ENCODE measurements at regions not wholly inside any gene's neighbourhood (a gene's known extent, or its start where the extent isn't known, plus 50 kb on each side); places are given as distances from the start of the nearest gene placed in this dataset.
"Not testable (repeated sequence)": the region's sequence is repeated elsewhere in the genome, so short reads cannot be mapped to it uniquely, and the experiment has no call there.

GRCh38 chr6:145540741-145541140 is 194.6 kb downstream of the EPM2A start:
- no peak for DNase-seq

- DNase-seq: no peak
Observed at GRCh38 chr6:145544041-145544440, 191.3 kb downstream of the EPM2A start.

GRCh38 chr6:145544514-145544913 is 190.8 kb downstream of the EPM2A start:
- no peak for DNase-seq

GRCh38 chr6:145546265-145546664 is 189.1 kb downstream of the EPM2A start:
- DNase-seq: no peak

- DNase-seq: no peak
Observed at GRCh38 chr6:145547594-145548335, 187.6 kb downstream of the EPM2A start.

- DNase-seq: no peak
Observed at GRCh38 chr6:145548933-145549648, 186.2 kb downstream of the EPM2A start.

GRCh38 chr6:145551164-145551563 is 184.2 kb downstream of the EPM2A start:
- DNase-seq: no peak

- DNase-seq: no peak
Observed at GRCh38 chr6:145555084-145555483, 180.2 kb downstream of the EPM2A start.

GRCh38 chr6:145557474-145557873 is 177.8 kb downstream of the EPM2A start:
- DNase-seq: no peak

- no peak for DNase-seq
Observed at GRCh38 chr6:145559836-145560235, 175.5 kb downstream of the EPM2A start.

GRCh38 chr6:145561095-145562072 is 173.9 kb downstream of the EPM2A start:
- no peak for DNase-seq

GRCh38 chr6:145562771-145563615 is 172.3 kb downstream of the EPM2A start:
- no peak for DNase-seq

- no peak for DNase-seq
Observed at GRCh38 chr6:145564553-145564952, 170.8 kb downstream of the EPM2A start.

- DNase-seq: no peak
Observed at GRCh38 chr6:145567684-145568252, 167.6 kb downstream of the EPM2A start.

- no peak for DNase-seq
Observed at GRCh38 chr6:145569140-145569539, 166.2 kb downstream of the EPM2A start.

GRCh38 chr6:145570336-145570735 is 165.0 kb downstream of the EPM2A start:
- DNase-seq: not testable (repeated sequence)

GRCh38 chr6:145574269-145574668 is 161.1 kb downstream of the EPM2A start:
- not testable (repeated sequence) for DNase-seq

Data from activated CD8-positive, alpha-beta memory T cell treated with anti-CD3 and anti-CD28 coated beads, Interleukin-2, amount 50 U/mL, for 48 hours (primary cell).